Endodermal cell (in vitro differentiated cells): ENCODE measurements at regions not wholly inside any gene's neighbourhood (a gene's known extent, or its start where the extent isn't known, plus 50 kb on each side); places are given as distances from the start of the nearest gene placed in this dataset.
A peak's percentile ranks its signal among the peaks of the same experiment; 100 is the strongest.

Source experiments
- DNase-seq: peaks from one replicate; pipeline ENCODE4 v3.0.0-alpha.2; 2017
- H3K27ac ChIP-seq: 2 replicates; pipeline ENCODE4 v1.5.1; 2013; ENCODE audit warnings: mild to moderate bottlenecking, low read depth, low read length, moderate library complexity
- H3K27me3 ChIP-seq: 2 replicates; pipeline ENCODE4 v1.6.1; 2013; ENCODE audit warnings: mild to moderate bottlenecking, low read length, moderate library complexity; ENCODE audit not compliant: insufficient read depth, control insufficient read depth, poor library complexity, severe bottlenecking
- H3K36me3 ChIP-seq: 2 replicates; pipeline ENCODE4 v1.7.0; 2013; ENCODE audit warnings: mild to moderate bottlenecking, low read length, moderate library complexity; ENCODE audit not compliant: control insufficient read depth, insufficient read depth
- H3K4me1 ChIP-seq: one replicate; pipeline ENCODE4 v1.7.0; 2013; ENCODE audit warnings: low read length; ENCODE audit not compliant: control insufficient read depth, insufficient read depth
- H3K4me3 ChIP-seq: 2 replicates; pipeline ENCODE4 v1.5.1; 2013; ENCODE audit warnings: mild to moderate bottlenecking, low read length, moderate library complexity
- H3K9ac ChIP-seq: 2 replicates; pipeline ENCODE4 v1.6.1; 2013; ENCODE audit warnings: mild to moderate bottlenecking, low read length, moderate library complexity; ENCODE audit not compliant: poor library complexity, severe bottlenecking; ENCODE audit errors: extremely low read depth
- H3K9me3 ChIP-seq: 2 replicates; pipeline ENCODE4 v1.6.1; 2013; ENCODE audit warnings: mild to moderate bottlenecking, low read length, moderate library complexity; ENCODE audit not compliant: control insufficient read depth
- H3K27ac Mint-ChIP-seq: 2 replicates; pipeline ENCODE4 v1.8.0; 2020; ENCODE audit warnings: mixed read lengths
- H3K27me3 Mint-ChIP-seq: 2 replicates; pipeline ENCODE4 v1.8.0; 2021; ENCODE audit warnings: mild to moderate bottlenecking, mixed read lengths; ENCODE audit not compliant: insufficient read depth
- H3K36me3 Mint-ChIP-seq: 2 replicates; pipeline ENCODE4 v1.8.0; 2020; ENCODE audit warnings: low read depth, mixed read lengths
- H3K4me1 Mint-ChIP-seq: 2 replicates; pipeline ENCODE4 v1.8.0; 2020; ENCODE audit warnings: mixed read lengths
- H3K4me3 Mint-ChIP-seq: 2 replicates; pipeline ENCODE4 v1.8.0; 2020; ENCODE audit warnings: mild to moderate bottlenecking, moderate library complexity, mixed read lengths
- H3K9me3 Mint-ChIP-seq: 2 replicates; pipeline ENCODE4 v1.8.0; 2020; ENCODE audit warnings: mild to moderate bottlenecking, mixed read lengths
- WGBS, 2 experiments: methylation state at CpG; one replicate each; pipeline versions ENCODE4 v1.1.5 to v1.1.7; 2013; ENCODE audit warnings: missing lambda C conversion rate in 2 of 2, mixed read lengths in 1 of 2; ENCODE audit not compliant: insufficient coverage in 1 of 2, insufficient read length in 1 of 2; 5-methylcytosine and 5-hydroxymethylcytosine counted together
- TF ChIP-seq, protein P1 (sequence below): fragments of 200-600 bp; sonication (generic); conservative IDR thresholded peaks from 2 replicates; pipeline ENCODE4 v1.5.0; 2021; ENCODE audit warnings: antibody characterized with exemption, mild to moderate bottlenecking

DNA sequence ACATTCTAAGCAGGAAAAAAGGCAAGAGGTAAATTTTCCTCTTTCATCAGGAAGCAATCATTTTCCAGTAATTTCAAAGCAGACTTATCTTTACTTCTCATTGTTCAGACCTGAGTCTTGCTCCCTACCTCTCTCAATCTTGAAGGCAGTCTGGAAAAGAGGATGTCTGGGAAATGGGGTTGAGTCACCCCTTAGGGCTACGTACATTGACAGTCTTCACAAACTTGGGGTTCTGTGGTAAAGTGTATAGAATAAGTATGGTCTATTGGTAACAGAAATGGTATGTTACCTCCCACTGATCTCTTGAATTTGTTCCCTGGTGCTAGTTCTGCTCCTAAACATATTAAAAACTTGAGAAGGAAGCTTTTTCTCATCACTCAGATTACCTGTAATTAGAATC, 361.3 kb downstream of the SS18 start:
- H3K4me1 ChIP-seq, result peaks cover 8% of the 10 kb centered on the region
- Mint-ChIP-seq H3K27ac (no peak overlapping the region), H3K27me3 (peaks cover 22% of the 10 kb centered on the region), H3K36me3 (peaks cover 3% of the 10 kb centered on the region), H3K4me1 (peaks cover 38% of the 10 kb centered on the region), H3K4me3 (no peak overlapping the region), H3K9me3 (peaks cover 22% of the 10 kb centered on the region)
- H3K27me3 ChIP-seq, result no peaks in the 10 kb centered on the region
- H3K9ac ChIP-seq, result no peak overlapping the region
- H3K4me3 ChIP-seq, result no peak overlapping the region
- no peak overlapping the region for H3K27ac ChIP-seq
- WGBS, 2 experiments, result 92 to 100% methylated on average over 1 of the region's 1 CpG
- no peaks in the 10 kb centered on the region for H3K36me3 ChIP-seq
- TF ChIP-seq, protein P1, sequence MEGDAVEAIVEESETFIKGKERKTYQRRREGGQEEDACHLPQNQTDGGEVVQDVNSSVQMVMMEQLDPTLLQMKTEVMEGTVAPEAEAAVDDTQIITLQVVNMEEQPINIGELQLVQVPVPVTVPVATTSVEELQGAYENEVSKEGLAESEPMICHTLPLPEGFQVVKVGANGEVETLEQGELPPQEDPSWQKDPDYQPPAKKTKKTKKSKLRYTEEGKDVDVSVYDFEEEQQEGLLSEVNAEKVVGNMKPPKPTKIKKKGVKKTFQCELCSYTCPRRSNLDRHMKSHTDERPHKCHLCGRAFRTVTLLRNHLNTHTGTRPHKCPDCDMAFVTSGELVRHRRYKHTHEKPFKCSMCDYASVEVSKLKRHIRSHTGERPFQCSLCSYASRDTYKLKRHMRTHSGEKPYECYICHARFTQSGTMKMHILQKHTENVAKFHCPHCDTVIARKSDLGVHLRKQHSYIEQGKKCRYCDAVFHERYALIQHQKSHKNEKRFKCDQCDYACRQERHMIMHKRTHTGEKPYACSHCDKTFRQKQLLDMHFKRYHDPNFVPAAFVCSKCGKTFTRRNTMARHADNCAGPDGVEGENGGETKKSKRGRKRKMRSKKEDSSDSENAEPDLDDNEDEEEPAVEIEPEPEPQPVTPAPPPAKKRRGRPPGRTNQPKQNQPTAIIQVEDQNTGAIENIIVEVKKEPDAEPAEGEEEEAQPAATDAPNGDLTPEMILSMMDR, result no peak
- DNase-seq, result no peak
- peaks cover 25% of the 10 kb centered on the region for H3K9me3 ChIP-seq

DNA sequence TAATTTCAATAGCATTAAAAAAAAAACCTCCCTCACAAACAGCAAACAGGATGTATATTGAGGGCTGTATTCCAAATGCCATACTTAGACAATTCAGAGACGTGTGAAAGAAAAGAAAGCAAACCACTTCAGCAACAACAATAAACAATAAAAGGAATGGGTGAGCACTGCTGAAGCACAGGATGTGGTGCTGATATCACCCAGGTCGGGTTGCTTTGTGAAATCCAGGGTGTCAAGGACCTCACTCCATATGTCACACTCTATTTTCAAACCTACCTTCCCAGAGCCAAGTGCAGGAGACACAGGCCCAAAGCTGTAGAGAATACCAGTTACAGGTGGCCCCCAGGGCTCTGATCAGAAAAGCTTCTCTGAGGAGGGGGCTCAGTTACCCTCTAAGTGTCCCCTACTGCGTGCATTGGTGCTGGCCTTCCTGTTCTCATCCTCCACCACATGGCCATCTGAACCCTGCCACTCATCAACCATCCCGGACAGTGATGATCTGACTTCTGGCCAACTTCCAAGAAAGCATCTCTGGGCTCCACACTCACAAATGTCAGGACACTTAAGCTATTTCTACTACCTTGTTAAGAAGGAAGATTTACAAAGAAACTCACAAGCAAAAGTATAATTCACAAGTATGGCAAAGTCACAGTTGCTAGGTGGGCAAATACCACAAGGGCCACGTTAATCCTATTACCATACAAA, 363.0 kb downstream of the SS18 start:
- no peaks in the 10 kb centered on the region for H3K27me3 ChIP-seq
- DNase-seq, result no peak
- peaks cover 23% of the 10 kb centered on the region for H3K4me1 Mint-ChIP-seq
- peaks cover 25% of the 10 kb centered on the region for H3K9me3 ChIP-seq
- no peak overlapping the region for H3K27ac ChIP-seq
- H3K27me3 Mint-ChIP-seq, result peaks cover 29% of the 10 kb centered on the region
- TF ChIP-seq, protein P1, result no peak
- peaks cover 5% of the 10 kb centered on the region for H3K4me1 ChIP-seq
- no peaks in the 10 kb centered on the region for H3K36me3 ChIP-seq
- H3K4me3 Mint-ChIP-seq, result no peak overlapping the region
- H3K27ac Mint-ChIP-seq, result no peak overlapping the region
- WGBS, 2 experiments, result 80 to 83% methylated on average over 2 to 5 of the region's 5 CpGs
- peaks cover 27% of the 10 kb centered on the region for H3K9me3 Mint-ChIP-seq
- H3K36me3 Mint-ChIP-seq, result peaks cover 3% of the 10 kb centered on the region
- no peak overlapping the region for H3K4me3 ChIP-seq
- no peak overlapping the region for H3K9ac ChIP-seq

DNA sequence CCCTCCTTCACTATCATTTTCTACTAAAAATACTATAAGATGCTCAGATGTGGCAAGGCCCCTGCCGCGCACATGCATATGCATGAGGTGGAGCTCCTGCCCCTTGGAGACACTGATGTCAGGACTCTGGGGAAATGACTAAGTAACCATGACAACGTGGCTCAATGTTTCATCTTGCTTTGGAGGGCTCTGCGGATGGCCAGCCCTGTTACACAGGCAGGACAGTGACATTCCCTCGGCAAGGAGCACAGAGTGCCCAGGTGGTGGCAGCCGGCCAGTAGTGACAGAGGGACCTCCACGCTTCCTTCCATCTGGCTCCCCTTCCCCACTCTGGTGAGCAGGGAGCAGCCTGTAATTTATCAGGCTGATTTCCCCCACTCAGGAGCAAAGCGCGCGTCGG, 364.1 kb downstream of the SS18 start:
- H3K9me3 ChIP-seq, result peaks cover 20% of the 10 kb centered on the region
- no peak overlapping the region for H3K9ac ChIP-seq
- Mint-ChIP-seq H3K27ac (no peak overlapping the region), H3K9me3 (peaks cover 26% of the 10 kb centered on the region), H3K36me3 (peaks cover 3% of the 10 kb centered on the region), H3K27me3 (peaks cover 26% of the 10 kb centered on the region), H3K4me1 (peaks cover 23% of the 10 kb centered on the region), H3K4me3 (no peak overlapping the region)
- WGBS, 2 experiments, result 63 to 87% methylated on average over 4 to 11 of the region's 11 CpGs
- no peak overlapping the region for H3K4me3 ChIP-seq
- TF ChIP-seq, protein P1, result no peak
- H3K27ac ChIP-seq, result peak overlapping the region; percentile 79
- H3K36me3 ChIP-seq, result no peaks in the 10 kb centered on the region
- peaks cover 5% of the 10 kb centered on the region for H3K4me1 ChIP-seq
- DNase-seq, result no peak
- no peaks in the 10 kb centered on the region for H3K27me3 ChIP-seq
